GM19025 (cell line): ENCODE measurements at regions not wholly inside any gene's neighbourhood (a gene's known extent, or its start where the extent isn't known, plus 50 kb on each side); places are given as distances from the start of the nearest gene placed in this dataset.

ENCODE experiments used
- ATAC-seq: cut with Tn5 transposase; IDR thresholded peaks from one replicate; pipeline ENCODE4 v1.9.1; 2021; ENCODE audit warnings: mild to moderate bottlenecking, low read depth, moderate library complexity; ENCODE audit not compliant: unreplicated experiment

DNA sequence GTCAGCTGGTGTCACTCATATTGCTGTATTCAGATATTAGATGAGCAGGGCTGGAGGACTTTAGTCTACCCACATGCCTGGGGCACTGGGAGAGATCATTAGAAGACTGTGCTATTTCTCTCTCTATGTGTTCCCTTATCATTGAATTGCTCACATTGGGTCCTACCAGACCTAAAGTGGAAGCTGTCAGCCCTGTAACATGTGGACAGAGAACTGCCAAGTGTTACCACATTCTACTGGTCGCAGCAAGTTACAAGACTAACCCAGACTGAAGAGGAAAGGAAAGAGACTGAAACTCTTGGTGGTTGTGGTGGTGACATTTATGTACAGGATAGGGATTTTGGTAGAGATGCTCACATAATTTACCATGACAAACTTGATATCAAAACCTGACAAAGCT lies 627.1 kb upstream of the FZD8 start:
- no peak for ATAC-seq

GRCh38 chr10:36266923-36267322 lies 624.8 kb upstream of the FZD8 start:
- no peak for ATAC-seq

- ATAC-seq, result no peak
Observed at GRCh38 chr10:36265741-36266140, 623.6 kb upstream of the FZD8 start.

DNA sequence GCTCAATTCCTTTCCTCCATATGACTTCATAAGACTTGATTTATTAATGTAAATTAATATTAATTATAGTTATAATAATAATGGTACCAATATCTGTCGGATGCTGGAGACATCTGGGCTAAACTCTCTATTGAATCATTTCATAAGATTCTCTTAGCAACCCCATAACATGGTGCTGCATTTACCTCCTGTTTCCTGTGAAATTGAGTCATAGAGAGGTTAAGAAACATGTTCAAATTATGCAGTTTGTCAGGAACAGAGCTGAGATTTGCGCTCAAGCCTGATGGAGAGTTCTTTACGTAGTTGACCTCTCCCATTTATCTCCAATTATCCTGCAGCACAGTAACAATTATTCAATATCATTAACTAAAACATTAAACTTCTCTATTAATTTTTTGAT lies 621.8 kb upstream of the FZD8 start:
- no peak for ATAC-seq

DNA sequence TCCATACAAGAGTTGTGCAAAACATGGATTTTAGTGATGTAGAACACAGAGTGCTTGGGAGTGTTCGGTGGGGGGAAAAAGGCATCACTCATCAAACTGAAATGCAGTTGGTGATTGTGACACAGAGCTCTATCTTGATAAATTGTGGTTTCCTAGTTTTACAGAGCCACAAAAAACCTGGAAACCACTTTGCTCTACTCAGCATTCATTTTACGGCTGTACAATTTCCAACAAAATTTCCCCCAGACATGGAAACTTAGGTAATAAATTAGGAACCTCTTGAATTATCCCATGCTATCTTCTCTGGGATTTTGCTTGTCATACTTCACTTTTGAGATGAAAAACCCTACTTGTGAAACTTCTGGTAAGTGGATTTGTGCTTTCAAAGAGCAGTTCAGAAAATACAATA lies 614.9 kb upstream of the FZD8 start:
- no peak for ATAC-seq

DNA sequence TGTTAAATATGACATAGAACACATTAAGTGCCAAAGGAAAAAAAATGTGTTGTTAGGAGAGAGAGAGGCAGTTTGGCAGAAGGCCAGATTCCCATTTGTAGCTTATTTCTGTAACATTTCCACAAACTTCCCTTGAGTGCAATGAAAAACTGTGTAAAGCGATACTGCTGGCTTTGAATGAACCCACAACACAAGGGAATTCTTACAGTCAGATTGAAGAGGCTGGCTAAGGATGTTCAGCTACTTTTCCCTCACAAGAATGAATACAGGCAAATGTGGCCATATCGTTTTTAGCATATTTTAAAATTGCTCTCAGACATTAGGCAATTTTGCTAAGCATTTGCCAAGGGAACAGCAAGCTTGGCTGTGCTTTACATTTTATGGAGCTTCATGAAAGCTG lies 614.1 kb upstream of the FZD8 start:
- ATAC-seq, result no peak

- ATAC-seq, result no peak
Observed at GRCh38 chr10:36254199-36254598, 612.1 kb upstream of the FZD8 start.

- ATAC-seq, result no peak
Observed at GRCh38 chr10:36253731-36254130, 611.6 kb upstream of the FZD8 start.

DNA sequence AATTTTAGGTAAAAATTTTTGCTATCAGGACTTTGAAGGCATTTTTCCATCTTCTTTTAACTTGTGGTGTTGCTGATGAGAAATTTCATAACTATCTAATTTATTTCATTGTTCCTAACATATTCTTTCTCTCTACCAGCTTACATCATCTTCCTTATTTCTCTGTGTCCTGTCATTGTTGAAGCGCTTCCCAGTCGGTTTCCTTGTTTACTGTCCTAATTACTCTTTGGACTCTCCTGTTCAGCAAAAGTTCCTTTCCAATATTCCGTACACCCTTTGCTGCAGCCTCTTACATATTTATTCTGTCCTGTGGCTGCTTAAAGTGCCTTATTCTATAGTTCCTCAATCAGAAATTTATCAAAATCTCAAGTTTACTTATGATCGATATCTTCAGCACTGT lies 609.0 kb upstream of the FZD8 start:
- ATAC-seq, result no peak

- ATAC-seq, result no peak
Observed at GRCh38 chr10:36248304-36248981, 606.3 kb upstream of the FZD8 start.

- ATAC-seq, result no peak
Observed at GRCh38 chr10:36247478-36247877, 605.4 kb upstream of the FZD8 start.

- no peak for ATAC-seq
Observed at GRCh38 chr10:36236931-36237330, 594.8 kb upstream of the FZD8 start.

GRCh38 chr10:36236341-36236740 lies 594.2 kb upstream of the FZD8 start:
- no peak for ATAC-seq

GRCh38 chr10:36232935-36233334 lies 590.8 kb upstream of the FZD8 start:
- no peak for ATAC-seq

DNA sequence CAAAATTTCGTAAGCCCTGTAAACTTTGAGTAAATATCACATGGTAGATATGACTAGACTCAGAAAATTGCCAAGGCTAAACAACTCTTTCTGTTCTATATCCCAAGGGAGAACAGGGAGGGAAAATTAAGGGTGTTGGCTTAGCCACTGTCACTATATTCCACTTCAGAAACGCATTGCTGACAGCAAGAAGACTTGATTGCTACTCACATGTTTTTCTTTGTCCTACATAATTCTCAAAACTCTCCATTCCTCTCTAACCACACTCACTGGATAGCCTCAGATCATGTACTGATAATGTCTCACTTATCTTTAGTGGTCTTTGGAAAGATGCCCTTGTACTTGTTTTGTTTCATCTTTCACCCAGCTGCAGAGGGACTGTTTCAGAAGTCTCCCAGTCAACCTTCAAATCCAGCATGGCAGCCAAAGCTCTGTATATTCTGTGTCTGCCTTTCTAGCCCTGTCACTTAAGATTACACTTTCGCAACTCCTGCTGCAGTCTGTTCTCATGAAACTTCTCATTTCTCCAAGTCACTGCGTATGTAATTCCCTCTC lies 582.4 kb upstream of the FZD8 start:
- ATAC-seq, result no peak

GRCh38 chr10:36221101-36221500 lies 579.0 kb upstream of the FZD8 start:
- ATAC-seq, result no peak

DNA sequence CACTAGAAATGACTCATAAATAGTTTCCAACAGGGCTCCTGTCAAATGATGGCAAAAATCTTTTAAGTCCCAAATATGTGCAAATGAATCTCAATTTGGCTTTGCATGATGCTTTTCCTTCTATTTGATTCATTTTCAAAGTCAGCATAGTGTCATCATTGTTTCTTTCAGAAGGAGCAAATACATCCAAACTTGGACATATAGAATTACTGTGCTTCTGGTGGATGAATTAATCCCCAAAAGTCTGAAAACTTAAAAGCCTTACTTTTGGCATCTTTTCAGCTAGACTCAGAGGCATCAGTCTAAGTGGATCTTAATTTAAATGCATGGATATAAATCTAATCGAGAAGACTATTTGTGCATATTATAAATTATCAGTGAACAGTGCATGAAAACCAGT lies 578.1 kb upstream of the FZD8 start:
- ATAC-seq, result no peak

- ATAC-seq, result no peak
Observed at GRCh38 chr10:36211856-36212255, 569.8 kb upstream of the FZD8 start.

DNA sequence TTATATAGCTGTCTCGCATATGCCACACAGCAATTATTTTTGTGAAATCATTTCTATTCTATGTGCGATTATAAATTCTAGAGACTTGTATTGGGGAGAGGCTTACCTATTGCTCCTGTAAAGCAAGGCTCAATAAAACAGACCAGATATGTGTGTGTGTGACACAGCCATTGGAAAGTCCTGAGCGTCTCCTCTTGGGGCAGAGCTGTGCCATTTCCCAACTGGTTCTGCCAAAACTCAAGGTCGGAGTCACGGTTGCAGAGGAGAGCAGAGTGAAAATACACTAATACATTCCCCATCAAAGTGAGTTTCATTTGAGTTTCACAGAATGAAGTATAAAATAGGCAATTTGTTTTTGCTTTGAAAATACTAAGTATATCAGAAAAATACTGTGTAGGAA lies 567.4 kb upstream of the FZD8 start:
- no peak for ATAC-seq

GRCh38 chr10:36202881-36203280 lies 560.8 kb upstream of the FZD8 start:
- no peak for ATAC-seq

- no peak for ATAC-seq
Observed at GRCh38 chr10:36200577-36200976, 558.5 kb upstream of the FZD8 start.

GRCh38 chr10:36198322-36198721 lies 556.2 kb upstream of the FZD8 start:
- no peak for ATAC-seq

DNA sequence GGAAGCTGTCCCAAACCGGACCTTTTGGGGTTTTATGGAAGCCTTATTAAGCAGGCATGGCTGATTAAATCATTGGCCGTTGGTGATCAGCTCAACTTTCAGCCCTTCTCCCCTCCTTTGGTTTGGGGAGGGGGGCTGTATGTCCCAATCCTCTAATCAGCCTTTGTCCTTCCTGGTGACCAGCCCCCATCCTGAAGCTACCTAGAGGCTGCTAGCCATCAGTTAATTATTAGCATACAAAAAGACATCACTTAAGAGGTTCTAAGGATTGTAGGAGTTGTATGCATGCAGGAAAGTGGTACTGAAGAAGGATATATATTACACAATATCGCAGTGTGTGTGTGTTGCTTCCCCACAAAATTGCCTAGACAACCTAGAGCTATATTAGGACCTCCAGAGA lies 553.3 kb upstream of the FZD8 start:
- ATAC-seq, result no peak
